Activated effector memory CD4-positive, alpha-beta T cell treated with Interleukin-2 at 50 U/mL for 16 hours (primary cell): ENCODE measurements at regions not wholly inside any gene's neighbourhood (a gene's known extent, or its start where the extent isn't known, plus 50 kb on each side); places are given as distances from the start of the nearest gene placed in this dataset.
"Not testable (repeated sequence)": the region's sequence is repeated elsewhere in the genome, so short reads cannot be mapped to it uniquely, and the experiment has no call there.

Experiments
- DNase-seq: peaks from one replicate; pipeline ENCODE4 v3.0.0-alpha.2; 2020

GRCh38 chr3:124322966-124323365, 331.0 kb upstream of the ROPN1 start:
- DNase-seq = no peak

GRCh38 chr3:124325248-124325647, 333.3 kb upstream of the ROPN1 start:
- no peak for DNase-seq

DNA sequence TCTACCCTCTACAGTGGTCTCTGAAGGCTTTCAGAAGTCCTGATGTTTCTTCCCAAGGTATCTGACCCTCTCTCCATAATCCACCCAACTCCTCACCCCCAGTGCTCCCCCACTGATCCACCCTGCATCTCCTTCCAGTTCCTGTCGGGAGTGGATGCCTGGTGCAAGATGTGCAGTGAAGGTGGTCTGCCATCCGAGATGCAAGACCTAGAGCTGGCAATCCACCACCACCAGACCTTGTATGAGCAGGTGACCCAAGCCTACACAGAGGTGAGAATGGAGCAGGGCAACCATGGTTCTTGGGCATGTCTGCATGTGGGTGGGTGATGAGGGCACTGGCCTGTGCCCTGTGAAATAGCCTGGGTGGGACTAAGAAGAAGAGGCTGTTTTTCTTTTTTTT, 337.8 kb upstream of the ROPN1 start:
- DNase-seq = no peak

- no peak for DNase-seq
Observed at GRCh38 chr3:124333931-124334640, 342.2 kb upstream of the ROPN1 start.

GRCh38 chr3:124336067-124336656, 344.2 kb upstream of the ROPN1 start:
- no peak for DNase-seq

- no peak for DNase-seq
Observed at GRCh38 chr3:124345845-124346244, 353.9 kb upstream of the ROPN1 start.

GRCh38 chr3:124346487-124346886, 354.6 kb upstream of the ROPN1 start:
- DNase-seq = no peak

GRCh38 chr3:124347418-124347817, 355.5 kb upstream of the ROPN1 start:
- DNase-seq = no peak

GRCh38 chr3:124348555-124348954, 356.6 kb upstream of the ROPN1 start:
- DNase-seq = not testable (repeated sequence)

GRCh38 chr3:124351430-124352148, 359.7 kb upstream of the ROPN1 start:
- no peak for DNase-seq

GRCh38 chr3:124352149-124352539, 360.2 kb upstream of the ROPN1 start:
- DNase-seq = no peak

GRCh38 chr3:124353691-124354090, 361.8 kb upstream of the ROPN1 start:
- DNase-seq = no peak

GRCh38 chr3:124354150-124354549, 362.2 kb upstream of the ROPN1 start:
- no peak for DNase-seq

- DNase-seq = no peak
Observed at GRCh38 chr3:124358156-124358555, 366.2 kb upstream of the ROPN1 start.

GRCh38 chr3:124360155-124360554, 368.2 kb upstream of the ROPN1 start:
- DNase-seq = no peak

GRCh38 chr3:124360563-124360962, 368.6 kb upstream of the ROPN1 start:
- DNase-seq = no peak

DNA sequence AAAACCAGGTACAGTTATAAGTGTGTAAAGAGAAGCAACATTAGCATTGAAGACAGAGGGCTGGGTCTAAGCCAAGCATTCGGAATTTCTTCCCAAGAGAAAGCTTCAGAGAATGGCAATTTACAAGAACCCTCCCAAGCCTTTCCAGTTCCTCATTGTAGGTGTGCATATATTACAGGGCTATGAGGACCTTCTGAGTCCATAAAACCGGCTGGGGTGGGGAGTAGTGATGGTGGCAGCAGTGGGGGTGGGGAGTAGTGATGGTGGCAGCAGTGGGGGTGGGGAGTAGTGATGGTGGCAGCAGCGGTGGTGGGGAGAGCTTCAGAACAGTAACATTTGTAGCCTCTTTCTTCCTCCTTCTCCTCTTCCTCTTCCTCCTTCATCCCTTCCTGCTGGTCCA, 368.7 kb upstream of the UMPS start:
- no peak for DNase-seq

- DNase-seq = no peak
Observed at GRCh38 chr3:124362455-124362854, 367.8 kb upstream of the UMPS start.

DNA sequence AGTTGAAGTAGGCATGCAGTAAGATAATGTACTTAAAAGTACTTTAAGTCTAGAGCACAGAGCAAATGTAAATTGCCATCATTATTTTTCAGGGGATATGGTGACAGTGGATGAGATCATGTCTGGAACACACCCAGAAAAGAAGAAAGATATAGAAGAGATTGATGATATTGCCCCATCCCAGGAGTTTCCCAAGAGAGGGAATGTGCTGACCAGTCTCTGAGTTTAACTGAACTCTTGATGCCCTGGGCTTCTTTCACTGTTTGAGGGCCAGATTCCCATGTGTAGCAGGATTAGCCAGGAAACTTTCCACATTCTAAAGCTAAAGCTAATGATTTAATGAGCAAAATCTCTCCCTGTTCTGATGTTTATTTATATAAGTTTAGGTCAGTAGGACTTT, 366.8 kb upstream of the UMPS start:
- no peak for DNase-seq

GRCh38 chr3:124364317-124365020, 365.8 kb upstream of the UMPS start:
- no peak for DNase-seq

DNA sequence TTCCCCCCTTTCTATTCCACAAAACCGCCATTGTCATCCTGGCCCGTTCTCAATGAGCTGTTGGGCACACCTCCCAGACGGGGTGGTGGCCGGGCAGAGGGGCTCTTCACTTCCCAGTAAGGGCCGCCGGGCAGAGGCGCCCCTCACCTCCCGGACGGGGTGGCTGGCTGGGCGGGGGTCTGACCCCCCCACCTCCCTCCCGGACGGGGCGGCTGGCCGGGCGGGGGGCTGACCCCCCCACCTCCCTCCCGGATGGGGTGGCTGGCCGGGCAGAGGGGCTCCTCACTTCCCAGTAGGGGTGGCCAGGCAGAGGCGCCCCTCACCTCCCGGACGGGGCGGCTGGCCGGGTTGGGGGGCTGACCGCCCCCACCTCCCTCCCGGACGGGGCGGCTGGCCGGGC, 363.6 kb upstream of the UMPS start:
- DNase-seq = not testable (repeated sequence)

GRCh38 chr3:124372775-124373174, 357.5 kb upstream of the UMPS start:
- DNase-seq = no peak

- DNase-seq = no peak
Observed at GRCh38 chr3:124373524-124373923, 356.7 kb upstream of the UMPS start.

DNA sequence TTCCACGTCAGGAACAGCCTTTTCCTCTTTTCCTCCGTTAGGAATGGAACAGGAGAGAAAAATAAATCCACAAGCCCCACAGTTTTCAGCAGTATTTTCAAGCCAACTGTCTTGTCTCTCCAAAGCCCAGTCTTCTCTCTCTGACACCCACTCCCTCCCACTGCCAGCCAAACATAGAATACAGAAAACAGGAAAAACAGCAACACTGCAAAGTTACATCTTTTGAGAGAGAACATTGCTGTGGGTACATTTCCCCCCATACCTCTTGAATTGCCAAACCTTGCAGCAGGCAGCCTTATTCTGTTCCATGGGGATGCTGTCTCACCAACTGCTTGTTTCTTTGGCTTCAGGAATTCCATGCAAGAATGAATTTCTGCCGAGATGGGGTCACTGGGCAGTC, 355.7 kb upstream of the UMPS start:
- DNase-seq = no peak
